GM18951 (cell line): ENCODE measurements at regions not wholly inside any gene's neighbourhood (a gene's known extent, or its start where the extent isn't known, plus 50 kb on each side); places are given as distances from the start of the nearest gene placed in this dataset.

Experiments
- POLR2A ChIP-seq: IDR thresholded peaks from 4 replicates; pipeline ENCODE4 v1.6.1; 2011; ENCODE audit warnings: mild to moderate bottlenecking; ENCODE audit not compliant: insufficient read length, insufficient read depth; ENCODE audit errors: extremely low read depth
- in situ Hi-C: fragments of 300-500 bp; cut with MboI; formaldehyde crosslinking; loops from one replicate; pipeline ENCODE4 v1.12.0; 2022; ENCODE audit warnings: low sequenced_read_pairs, mixed read lengths, inconsistent platforms; ENCODE audit not compliant: unreplicated experiment

DNA sequence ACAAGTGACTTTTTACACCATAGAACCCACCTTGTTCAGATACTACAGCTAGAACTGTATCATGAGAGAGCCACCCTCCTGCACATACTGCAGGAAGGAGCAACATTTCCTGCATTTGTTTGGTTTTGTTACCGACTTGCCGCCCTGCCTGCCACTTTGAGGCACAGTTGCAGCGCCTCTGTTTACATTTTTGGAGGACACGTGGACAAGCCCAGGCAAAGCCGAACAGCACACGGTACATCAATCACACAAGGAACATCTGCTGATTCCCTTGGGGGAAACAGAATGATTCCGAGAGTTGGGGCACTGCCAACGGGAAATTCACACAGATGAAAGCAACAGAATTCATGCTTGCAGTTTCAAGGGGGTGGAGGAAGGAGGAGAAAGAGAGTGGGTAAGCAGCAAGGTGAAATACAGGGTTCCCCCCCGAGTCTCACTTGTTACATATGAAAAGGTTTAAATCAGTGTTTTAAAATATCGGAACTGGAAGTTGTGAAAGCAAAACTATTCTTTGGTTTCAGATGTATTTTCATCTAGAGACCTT, 110.7 kb downstream of the BTG1 start:
- peak; percentile 30 for TF ChIP-seq POLR2A
- in situ Hi-C loops, result loop anchor here (10.0 kb wide), 1 partner anchor 100 kb away; no protein-coding TSS in a partner anchor

- in situ Hi-C loops, result loop anchor here (10.0 kb wide), 1 partner anchor 101 kb away; no protein-coding TSS in a partner anchor
- no peak for TF ChIP-seq POLR2A
Measured at GRCh38 chr12:92034083-92034482, 111.6 kb downstream of the BTG1 start.

DNA sequence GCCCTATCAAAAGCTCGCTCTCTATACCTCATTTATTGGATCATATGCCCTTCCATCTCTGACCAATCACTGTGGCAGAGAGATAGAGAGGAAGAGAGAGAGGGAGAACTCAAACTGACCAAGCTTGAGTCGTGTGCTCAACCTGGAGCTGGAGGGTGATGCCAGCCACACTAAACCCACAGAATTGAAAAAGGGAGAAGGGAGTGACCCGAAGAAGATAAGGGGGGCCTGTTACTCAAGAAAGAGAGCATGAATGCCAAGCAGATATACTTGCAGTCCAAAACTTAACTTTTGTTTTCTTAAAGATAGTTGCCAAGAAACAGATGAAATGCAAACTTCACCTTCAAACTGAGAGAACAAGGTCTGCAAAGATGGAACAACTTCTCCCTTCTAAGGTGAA, 112.7 kb downstream of the BTG1 start:
- TF ChIP-seq POLR2A, result no peak
- in situ Hi-C loops, result loop anchor here (10.0 kb wide), 1 partner anchor 102 kb away; no protein-coding TSS in a partner anchor

DNA sequence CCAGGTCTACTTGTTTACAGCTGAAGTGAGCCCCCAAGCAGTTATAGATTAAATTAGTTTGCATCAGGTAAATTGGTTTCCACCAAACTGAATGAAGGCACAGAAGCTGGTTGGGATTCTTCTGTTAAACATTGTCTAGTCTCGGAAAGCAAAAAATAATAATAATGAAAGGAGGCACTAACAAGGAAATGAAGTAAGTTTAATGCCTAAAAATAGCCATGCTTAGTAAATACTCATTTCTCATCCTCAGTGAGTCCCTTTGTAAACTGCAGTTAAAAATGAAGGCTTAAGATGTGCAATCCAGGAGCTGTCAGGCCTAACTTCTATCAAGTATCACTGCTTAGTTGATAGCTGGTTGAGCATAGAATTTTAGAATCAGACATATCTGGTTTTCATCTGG, 113.5 kb downstream of the BTG1 start:
- TF ChIP-seq POLR2A, result no peak
- in situ Hi-C loops, result loop anchor here (10.0 kb wide), 1 partner anchor 103 kb away; no protein-coding TSS in a partner anchor

- in situ Hi-C loops, result loop anchor here (10.0 kb wide), 1 partner anchor 104 kb away; no protein-coding TSS in a partner anchor
Measured at GRCh38 chr12:92030618-92031017, 115.0 kb downstream of the BTG1 start.

GRCh38 chr12:92029902-92030586, 115.6 kb downstream of the BTG1 start:
- in situ Hi-C loops, result loop anchor here (10.0 kb wide), 1 partner anchor 105 kb away; no protein-coding TSS in a partner anchor
- TF ChIP-seq POLR2A, result no peak

More at GRCh38 chr12:92030618-92031017, 115.0 kb downstream of the BTG1 start:
- TF ChIP-seq POLR2A, result no peak

GRCh38 chr12:92029136-92029535, 116.5 kb downstream of the BTG1 start:
- in situ Hi-C loops, result no loop called here
- TF ChIP-seq POLR2A, result no peak

DNA sequence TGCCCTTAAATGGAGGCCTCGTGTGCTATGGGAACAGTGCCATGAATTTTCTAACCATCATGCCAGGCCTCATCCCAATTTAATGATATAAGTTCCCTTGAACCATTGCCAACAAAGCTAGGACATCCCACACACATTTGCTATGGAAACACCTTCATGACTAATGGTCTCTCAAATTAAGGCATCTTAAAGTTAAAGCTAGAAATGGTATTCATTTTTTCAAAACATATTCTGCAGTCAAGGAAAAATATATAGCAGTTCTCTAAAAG, 117.3 kb downstream of the BTG1 start:
- no peak for TF ChIP-seq POLR2A
- in situ Hi-C loops, result no loop called here

DNA sequence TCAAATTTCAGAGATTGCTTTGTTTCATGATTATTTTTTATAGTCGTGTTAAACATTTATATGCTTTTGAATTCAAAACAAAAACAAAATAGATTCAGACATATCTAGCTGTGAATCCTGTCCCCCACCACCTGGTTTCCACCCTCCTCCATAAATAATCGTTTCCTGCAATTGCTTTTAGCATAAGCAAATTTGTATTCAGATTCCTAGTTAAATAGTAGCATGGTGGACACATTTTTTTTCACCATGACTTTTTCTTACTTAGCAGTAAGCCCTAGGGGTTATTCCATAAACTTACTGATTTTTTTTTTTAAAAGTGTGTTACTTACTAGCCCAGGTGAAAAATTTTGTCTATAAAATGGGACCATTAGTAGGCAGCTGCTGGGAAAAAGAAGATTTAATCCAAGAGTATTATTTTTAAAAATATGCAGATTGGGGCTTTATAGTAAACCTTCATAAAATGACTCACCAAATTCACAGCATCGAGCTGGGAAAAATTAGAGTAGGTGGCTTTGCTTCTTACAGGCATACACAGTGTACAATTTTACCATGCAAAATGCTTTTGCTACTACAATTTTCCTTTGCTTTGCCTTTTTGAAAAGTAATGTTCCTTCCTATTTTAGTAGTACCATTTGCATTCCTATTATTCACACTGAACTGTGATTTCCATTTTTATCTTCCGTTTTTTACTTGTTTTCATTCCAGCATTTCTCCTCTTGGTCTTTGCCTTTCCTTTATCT, 117.8 kb downstream of the BTG1 start:
- TF ChIP-seq POLR2A, result no peak
- in situ Hi-C loops, result no loop called here

DNA sequence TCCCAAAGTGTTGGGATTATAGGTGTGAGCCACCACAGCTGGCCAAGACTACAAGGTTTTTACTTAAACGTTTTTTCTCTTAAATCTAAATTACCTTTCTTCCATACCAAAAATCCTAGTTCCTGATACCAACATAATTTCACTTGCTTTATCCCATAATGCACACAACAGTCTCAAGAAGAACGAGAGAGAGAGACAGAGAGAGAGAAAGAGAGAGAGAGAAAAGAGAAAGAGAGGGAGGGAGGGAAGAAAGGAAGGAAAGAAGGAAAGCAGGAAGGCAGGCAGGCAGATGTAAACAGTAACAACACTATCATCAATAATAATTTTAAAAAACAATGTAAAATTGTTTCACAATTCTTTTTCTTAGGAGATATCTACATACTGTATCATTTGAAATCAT, 118.4 kb downstream of the BTG1 start:
- TF ChIP-seq POLR2A, result no peak
- in situ Hi-C loops, result no loop called here

DNA sequence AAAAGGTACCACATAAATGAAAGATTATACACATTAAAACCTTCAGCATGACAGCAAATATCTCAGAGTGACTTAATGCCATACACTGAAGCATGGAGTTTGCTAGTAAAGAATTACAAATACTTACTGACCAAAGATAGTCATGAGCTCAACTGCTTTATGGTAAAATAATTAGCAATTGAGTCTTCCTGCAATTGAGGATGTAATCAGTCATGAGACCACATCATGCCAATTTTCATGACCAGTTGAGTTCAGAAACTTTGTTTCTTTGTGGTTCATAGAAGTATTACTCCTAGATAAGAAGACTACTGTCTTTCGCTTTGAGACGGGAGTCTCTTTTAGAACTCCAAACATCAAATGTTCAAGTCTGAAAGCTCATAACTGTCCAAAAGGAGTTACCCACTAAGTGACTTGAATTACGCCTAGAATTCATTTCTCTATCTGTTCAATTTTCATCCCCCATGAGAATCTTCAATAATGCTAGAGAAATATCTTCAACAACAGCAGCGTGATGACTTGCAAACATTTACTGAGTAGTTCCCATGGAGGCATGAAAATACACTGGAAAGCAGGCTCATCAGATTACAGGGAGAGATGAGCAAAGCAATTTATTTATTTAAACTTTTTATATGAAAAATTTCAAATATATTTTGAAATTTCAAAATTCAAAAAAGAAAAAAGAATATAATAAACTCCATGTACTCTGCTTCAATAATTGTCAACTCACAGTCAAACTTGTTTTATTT, 120.0 kb downstream of the BTG1 start:
- in situ Hi-C loops, result no loop called here

DNA sequence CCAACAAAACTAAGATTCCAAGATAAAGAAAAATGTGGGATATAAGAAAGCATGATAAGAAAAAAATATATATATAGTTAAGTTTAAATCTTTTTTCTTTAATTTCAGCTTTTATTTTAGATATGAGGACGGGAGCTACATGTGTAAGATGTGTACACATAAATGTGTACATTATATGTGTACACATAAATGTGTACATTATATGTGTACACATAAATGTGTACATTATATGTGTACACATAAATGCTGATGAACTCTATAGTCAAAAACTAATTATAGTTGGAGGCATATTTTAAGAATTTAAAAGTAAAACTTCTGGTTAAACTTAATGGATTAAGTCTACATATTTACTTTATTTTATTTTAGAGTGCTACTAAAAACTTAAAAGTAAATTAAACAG, 123.6 kb downstream of the BTG1 start:
- in situ Hi-C loops, result no loop called here
- TF ChIP-seq POLR2A, result no peak

More for the DNA sequence above, 120.0 kb downstream of the BTG1 start:
- no peak for TF ChIP-seq POLR2A

DNA sequence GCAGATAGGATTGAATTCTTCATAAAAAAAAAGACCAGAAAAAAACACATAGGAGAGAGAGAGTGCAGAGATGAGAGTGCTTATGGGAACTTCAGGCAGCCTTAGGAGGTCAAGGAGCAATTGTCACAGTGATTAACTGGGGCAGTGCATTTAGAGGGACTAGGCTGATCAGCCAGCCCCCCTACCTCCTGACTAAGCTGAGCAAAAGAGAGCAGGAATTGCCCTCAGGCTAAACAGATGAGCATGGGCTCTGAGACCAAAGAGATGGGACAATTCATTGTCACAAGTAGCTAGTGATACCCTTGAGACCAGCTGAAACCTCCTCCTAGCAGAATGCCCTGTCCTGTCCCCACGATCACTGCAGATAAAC, 124.0 kb downstream of the BTG1 start:
- in situ Hi-C loops, result no loop called here
- no peak for TF ChIP-seq POLR2A
